ENCODE measurements at regions not wholly inside any gene's neighbourhood (a gene's known extent, or its start where the extent isn't known, plus 50 kb on each side); places are given as distances from the start of the nearest gene placed in this dataset.
"Not testable (repeated sequence)": the region's sequence is repeated elsewhere in the genome, so short reads cannot be mapped to it uniquely, and the experiment has no call there.

DNA sequence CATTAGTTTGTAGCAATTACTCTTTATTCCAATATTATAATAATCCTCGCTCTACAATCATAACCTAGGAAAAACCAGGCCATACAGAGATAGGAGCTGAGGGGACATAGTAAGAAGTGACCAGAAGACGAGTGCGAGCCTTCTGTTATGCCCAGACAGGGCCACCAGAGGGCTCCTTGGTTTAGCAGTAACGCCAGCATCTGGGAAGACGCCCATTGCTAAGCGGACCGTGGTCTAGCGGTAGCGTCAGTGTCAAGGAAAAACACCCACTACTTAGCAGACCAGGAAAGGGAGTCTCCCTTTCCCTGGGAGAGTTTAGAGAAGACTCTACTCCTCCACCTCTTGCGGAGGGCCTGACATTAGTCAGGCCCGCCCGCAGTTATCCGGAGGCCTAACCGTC lies 82.3 kb upstream of the IMMP2L start:
- TF ChIP-seq CTCF, POLR2A (IDR thresholded peaks at IDR 0.05): not testable (repeated sequence)

Data from adrenal gland (tissue), 5 donors.